ENCODE measurements at regions not wholly inside any gene's neighbourhood (a gene's known extent, or its start where the extent isn't known, plus 50 kb on each side); places are given as distances from the start of the nearest gene placed in this dataset.

GRCh38 chr1:168782559-168783116 lies 53.6 kb upstream of the DPT start:
- H3K4me3 ChIP-seq (ENCODE audit: low read depth, low read length) = no peak overlapping the region

GRCh38 chr1:168783458-168784210 lies 54.6 kb upstream of the DPT start:
- Histone ChIP-seq H3K4me3 (ENCODE audit: low read depth, low read length) (no peak overlapping the region), H3K27ac (ENCODE audit: low read depth, low read length) (no peak overlapping the region), H3K79me2 (ENCODE audit: control insufficient read depth, insufficient read depth, low read length, unreplicated experiment) (no peaks in the 10 kb centered on the region), H3K27me3 (ENCODE audit: insufficient read depth, low read length) (peaks cover 14% of the 10 kb centered on the region), H3K4me1 (ENCODE audit: control insufficient read depth, insufficient read depth, low read length, unreplicated experiment) (no peaks in the 10 kb centered on the region), H2AFZ (ENCODE audit: low read length, unreplicated experiment) (no peak overlapping the region), H3K36me3 (ENCODE audit: insufficient read depth, low read length) (no peaks in the 10 kb centered on the region)

More at GRCh38 chr1:168782559-168783116, 53.6 kb upstream of the DPT start:
- Histone ChIP-seq H3K79me2 (ENCODE audit: control insufficient read depth, insufficient read depth, low read length, unreplicated experiment) (no peaks in the 10 kb centered on the region), H2AFZ (ENCODE audit: low read length, unreplicated experiment) (no peak overlapping the region), H3K4me1 (ENCODE audit: control insufficient read depth, insufficient read depth, low read length, unreplicated experiment) (no peaks in the 10 kb centered on the region), H3K27ac (ENCODE audit: low read depth, low read length) (no peak overlapping the region), H3K36me3 (ENCODE audit: insufficient read depth, low read length) (no peaks in the 10 kb centered on the region), H3K27me3 (ENCODE audit: insufficient read depth, low read length) (peaks cover 14% of the 10 kb centered on the region)

- Histone ChIP-seq H3K79me2 (ENCODE audit: control insufficient read depth, insufficient read depth, low read length, unreplicated experiment) (no peaks in the 10 kb centered on the region), H3K27me3 (ENCODE audit: insufficient read depth, low read length) (0 out of 2 replicates have a peak, but pooled peaks cover under 1% of the 10 kb centered on the region), H3K4me1 (ENCODE audit: control insufficient read depth, insufficient read depth, low read length, unreplicated experiment) (no peaks in the 10 kb centered on the region), H3K27ac (ENCODE audit: low read depth, low read length) (no peak overlapping the region), H2AFZ (ENCODE audit: low read length, unreplicated experiment) (no peak overlapping the region), H3K4me3 (ENCODE audit: low read depth, low read length) (no peak overlapping the region), H3K36me3 (ENCODE audit: insufficient read depth, low read length) (no peaks in the 10 kb centered on the region)
Measured at GRCh38 chr1:168786476-168787330, 57.7 kb upstream of the DPT start.

GRCh38 chr1:168788258-168788657 lies 59.3 kb upstream of the DPT start:
- Histone ChIP-seq H2AFZ (ENCODE audit: low read length, unreplicated experiment) (no peak overlapping the region), H3K4me3 (ENCODE audit: low read depth, low read length) (no peak overlapping the region), H3K79me2 (ENCODE audit: control insufficient read depth, insufficient read depth, low read length, unreplicated experiment) (no peaks in the 10 kb centered on the region), H3K36me3 (ENCODE audit: insufficient read depth, low read length) (no peaks in the 10 kb centered on the region), H3K27ac (ENCODE audit: low read depth, low read length) (no peak overlapping the region), H3K4me1 (ENCODE audit: control insufficient read depth, insufficient read depth, low read length, unreplicated experiment) (no peaks in the 10 kb centered on the region), H3K27me3 (ENCODE audit: insufficient read depth, low read length) (no peaks in the 10 kb centered on the region)

GRCh38 chr1:168789501-168789900 lies 60.5 kb upstream of the DPT start:
- Histone ChIP-seq H3K79me2 (ENCODE audit: control insufficient read depth, insufficient read depth, low read length, unreplicated experiment) (no peaks in the 10 kb centered on the region), H2AFZ (ENCODE audit: low read length, unreplicated experiment) (no peak overlapping the region), H3K4me3 (ENCODE audit: low read depth, low read length) (no peak overlapping the region), H3K4me1 (ENCODE audit: control insufficient read depth, insufficient read depth, low read length, unreplicated experiment) (no peaks in the 10 kb centered on the region), H3K27ac (ENCODE audit: low read depth, low read length) (no peak overlapping the region), H3K36me3 (ENCODE audit: insufficient read depth, low read length) (no peaks in the 10 kb centered on the region), H3K27me3 (ENCODE audit: insufficient read depth, low read length) (no peaks in the 10 kb centered on the region)

GRCh38 chr1:168792142-168792541 lies 63.1 kb upstream of the DPT start:
- H2AFZ ChIP-seq (ENCODE audit: low read length, unreplicated experiment) = no peak overlapping the region
- H3K4me3 ChIP-seq (ENCODE audit: low read depth, low read length) = no peak overlapping the region
- H3K36me3 ChIP-seq (ENCODE audit: insufficient read depth, low read length) = no peaks in the 10 kb centered on the region
- no peaks in the 10 kb centered on the region for H3K79me2 ChIP-seq (ENCODE audit: control insufficient read depth, insufficient read depth, low read length, unreplicated experiment)
- H3K27ac ChIP-seq (ENCODE audit: low read depth, low read length) = no peak overlapping the region
- no peaks in the 10 kb centered on the region for H3K4me1 ChIP-seq (ENCODE audit: control insufficient read depth, insufficient read depth, low read length, unreplicated experiment)
- no peaks in the 10 kb centered on the region for H3K27me3 ChIP-seq (ENCODE audit: insufficient read depth, low read length)

GRCh38 chr1:168792592-168793125 lies 63.7 kb upstream of the DPT start:
- Histone ChIP-seq H3K4me1 (ENCODE audit: control insufficient read depth, insufficient read depth, low read length, unreplicated experiment) (no peaks in the 10 kb centered on the region), H3K4me3 (ENCODE audit: low read depth, low read length) (no peak overlapping the region), H3K27ac (ENCODE audit: low read depth, low read length) (no peak overlapping the region), H2AFZ (ENCODE audit: low read length, unreplicated experiment) (no peak overlapping the region), H3K79me2 (ENCODE audit: control insufficient read depth, insufficient read depth, low read length, unreplicated experiment) (no peaks in the 10 kb centered on the region), H3K36me3 (ENCODE audit: insufficient read depth, low read length) (no peaks in the 10 kb centered on the region), H3K27me3 (ENCODE audit: insufficient read depth, low read length) (no peaks in the 10 kb centered on the region)

- H2AFZ ChIP-seq (ENCODE audit: low read length, unreplicated experiment) = no peak overlapping the region
- no peak overlapping the region for H3K4me3 ChIP-seq (ENCODE audit: low read depth, low read length)
Measured at GRCh38 chr1:168794057-168794456, 65.1 kb upstream of the DPT start.

GRCh38 chr1:168795681-168796080 lies 66.7 kb upstream of the DPT start:
- Histone ChIP-seq H3K27ac (ENCODE audit: low read depth, low read length) (no peak overlapping the region), H2AFZ (ENCODE audit: low read length, unreplicated experiment) (no peak overlapping the region), H3K79me2 (ENCODE audit: control insufficient read depth, insufficient read depth, low read length, unreplicated experiment) (no peaks in the 10 kb centered on the region), H3K36me3 (ENCODE audit: insufficient read depth, low read length) (no peaks in the 10 kb centered on the region), H3K4me1 (ENCODE audit: control insufficient read depth, insufficient read depth, low read length, unreplicated experiment) (no peaks in the 10 kb centered on the region), H3K27me3 (ENCODE audit: insufficient read depth, low read length) (no peaks in the 10 kb centered on the region), H3K4me3 (ENCODE audit: low read depth, low read length) (no peak overlapping the region)

More at GRCh38 chr1:168794057-168794456, 65.1 kb upstream of the DPT start:
- Histone ChIP-seq H3K27ac (ENCODE audit: low read depth, low read length) (no peak overlapping the region), H3K4me1 (ENCODE audit: control insufficient read depth, insufficient read depth, low read length, unreplicated experiment) (no peaks in the 10 kb centered on the region), H3K79me2 (ENCODE audit: control insufficient read depth, insufficient read depth, low read length, unreplicated experiment) (no peaks in the 10 kb centered on the region), H3K27me3 (ENCODE audit: insufficient read depth, low read length) (no peaks in the 10 kb centered on the region), H3K36me3 (ENCODE audit: insufficient read depth, low read length) (no peaks in the 10 kb centered on the region)

- H3K4me1 ChIP-seq (ENCODE audit: control insufficient read depth, insufficient read depth, low read length, unreplicated experiment) = no peaks in the 10 kb centered on the region
- H3K79me2 ChIP-seq (ENCODE audit: control insufficient read depth, insufficient read depth, low read length, unreplicated experiment) = no peaks in the 10 kb centered on the region
- H3K36me3 ChIP-seq (ENCODE audit: insufficient read depth, low read length) = no peaks in the 10 kb centered on the region
- H3K4me3 ChIP-seq (ENCODE audit: low read depth, low read length) = no peak overlapping the region
- no peak overlapping the region for H2AFZ ChIP-seq (ENCODE audit: low read length, unreplicated experiment)
- H3K27me3 ChIP-seq (ENCODE audit: insufficient read depth, low read length) = no peaks in the 10 kb centered on the region
- no peak overlapping the region for H3K27ac ChIP-seq (ENCODE audit: low read depth, low read length)
Measured at GRCh38 chr1:168799927-168800605, 71.1 kb upstream of the DPT start.
